Keratinocyte (primary cell): ENCODE measurements at regions not wholly inside any gene's neighbourhood (a gene's known extent, or its start where the extent isn't known, plus 50 kb on each side); places are given as distances from the start of the nearest gene placed in this dataset.

ENCODE experiments used
- EZH2 ChIP-seq: IDR thresholded peaks from one replicate; pipeline ENCODE4 v1.6.1; 2012; ENCODE audit warnings: inconsistent platforms, mild to moderate bottlenecking, low read length, moderate library complexity
- TF ChIP-seq, protein P1 (sequence below), 3 experiments: IDR thresholded peaks in 1 of 3; conservative IDR thresholded peaks in 1 of 3; optimal IDR thresholded peaks in 1 of 3; 2 replicates in 2 of 3; 3 replicates in 1 of 3; pipeline versions ENCODE3 to v1.5.1; 2011; ENCODE audit warnings: low read length in 3 of 3, mild to moderate bottlenecking in 3 of 3, moderate library complexity in 2 of 3, control low read depth in 1 of 3, inconsistent platforms in 1 of 3; ENCODE audit not compliant: insufficient read depth in 2 of 3; ENCODE audit errors: extremely low read depth in 1 of 3

DNA sequence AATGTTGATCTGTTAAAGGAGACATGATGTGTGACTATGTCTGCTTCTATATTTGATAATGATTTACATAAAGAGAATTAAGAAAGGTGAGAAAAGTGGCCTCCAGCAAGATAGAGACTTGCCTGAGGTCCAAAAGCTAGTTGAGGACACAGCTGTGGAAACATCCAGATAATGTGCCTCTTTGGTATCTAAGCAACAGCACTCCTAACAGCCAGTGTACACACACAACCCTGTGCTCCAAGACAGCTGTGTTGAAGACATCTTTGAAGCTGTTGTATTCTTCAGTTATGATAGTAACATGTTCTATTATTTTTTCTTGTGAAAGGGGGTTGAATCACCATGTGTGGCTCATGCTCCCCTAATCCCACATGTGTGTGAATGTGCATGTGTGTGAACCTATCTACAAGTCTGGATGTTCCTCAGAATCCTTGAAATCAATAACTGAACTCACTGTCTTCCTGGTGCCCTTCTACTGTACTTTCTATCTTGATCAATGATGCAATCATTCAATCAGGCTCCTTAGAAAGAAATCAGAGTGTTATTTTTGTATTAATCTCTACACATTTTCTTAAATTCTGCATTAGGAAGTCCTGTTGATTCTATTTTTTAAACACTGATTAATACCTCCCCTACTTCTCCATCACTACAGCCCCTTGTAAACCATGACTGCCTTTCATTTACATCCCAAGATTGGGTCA lies 116.7 kb upstream of the SSTR4 start:
- TF ChIP-seq, protein P1, sequence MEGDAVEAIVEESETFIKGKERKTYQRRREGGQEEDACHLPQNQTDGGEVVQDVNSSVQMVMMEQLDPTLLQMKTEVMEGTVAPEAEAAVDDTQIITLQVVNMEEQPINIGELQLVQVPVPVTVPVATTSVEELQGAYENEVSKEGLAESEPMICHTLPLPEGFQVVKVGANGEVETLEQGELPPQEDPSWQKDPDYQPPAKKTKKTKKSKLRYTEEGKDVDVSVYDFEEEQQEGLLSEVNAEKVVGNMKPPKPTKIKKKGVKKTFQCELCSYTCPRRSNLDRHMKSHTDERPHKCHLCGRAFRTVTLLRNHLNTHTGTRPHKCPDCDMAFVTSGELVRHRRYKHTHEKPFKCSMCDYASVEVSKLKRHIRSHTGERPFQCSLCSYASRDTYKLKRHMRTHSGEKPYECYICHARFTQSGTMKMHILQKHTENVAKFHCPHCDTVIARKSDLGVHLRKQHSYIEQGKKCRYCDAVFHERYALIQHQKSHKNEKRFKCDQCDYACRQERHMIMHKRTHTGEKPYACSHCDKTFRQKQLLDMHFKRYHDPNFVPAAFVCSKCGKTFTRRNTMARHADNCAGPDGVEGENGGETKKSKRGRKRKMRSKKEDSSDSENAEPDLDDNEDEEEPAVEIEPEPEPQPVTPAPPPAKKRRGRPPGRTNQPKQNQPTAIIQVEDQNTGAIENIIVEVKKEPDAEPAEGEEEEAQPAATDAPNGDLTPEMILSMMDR (optimal IDR thresholded peaks at IDR 0.05 in 1 of 3, IDR thresholded peaks at IDR 0.05 in 1 of 3, conservative IDR thresholded peaks at IDR 0.05 in 1 of 3; ENCODE audit: extremely low read depth in 1 of 3, insufficient read depth in 2 of 3, low read length in 3 of 3), result no peak
- no peak for TF ChIP-seq EZH2
